Sigmoid colon (tissue), 6 donors: ENCODE measurements at regions not wholly inside any gene's neighbourhood (a gene's known extent, or its start where the extent isn't known, plus 50 kb on each side); places are given as distances from the start of the nearest gene placed in this dataset.

Experiments
- DNase-seq: peaks from one replicate; pipeline ENCODE4 v3.0.0-alpha.2; 2019
- H3K27ac ChIP-seq, 4 donors: fragments of 200-600 bp; sonication (generic); one replicate each; pipeline ENCODE4 v1.5.1; 2016 to 2019; ENCODE audit warnings: mild to moderate bottlenecking in 1 of 4
- H3K27me3 ChIP-seq, 3 donors: fragments of 200-600 bp; sonication (generic); one replicate each; pipeline ENCODE4 v1.5.1; 2019; ENCODE audit warnings: mild to moderate bottlenecking in 1 of 3
- H3K36me3 ChIP-seq, 4 donors: fragments of 200-600 bp; sonication (generic); one replicate each; pipeline ENCODE4 v1.5.1; 2016 to 2019
- H3K4me1 ChIP-seq, 4 donors: fragments of 200-600 bp; sonication (generic); one replicate each; pipeline ENCODE4 v1.5.1; 2017 to 2019
- H3K4me3 ChIP-seq, 4 donors: fragments of 200-600 bp; sonication (generic); one replicate each; pipeline ENCODE4 v1.5.1; 2017 to 2019; ENCODE audit warnings: mild to moderate bottlenecking in 2 of 4, moderate library complexity in 1 of 4
- H3K9me3 ChIP-seq, 4 donors: fragments of 200-600 bp in 3 of 4; sonication (generic) in 3 of 4; one replicate each; pipeline versions ENCODE4 v1.5.1 to v1.6.1; 2013 to 2019
- EP300 ChIP-seq, 4 donors: sonication (generic); formaldehyde crosslinking; IDR thresholded peaks; one replicate each; pipeline ENCODE4 v1.6.1; 2017; ENCODE audit warnings: antibody characterized with exemption in 4 of 4
- POLR2A ChIP-seq, 2 donors: fragments of 450-650 bp; IDR thresholded peaks; one replicate each; pipeline ENCODE4 v1.6.1; 2016; ENCODE audit warnings: antibody characterized with exemption in 2 of 2, mild to moderate bottlenecking in 2 of 2, moderate library complexity in 2 of 2
- POLR2AphosphoS5 ChIP-seq, 4 donors: sonication (generic); formaldehyde crosslinking; IDR thresholded peaks; one replicate each; pipeline ENCODE4 v1.6.1; 2017; ENCODE audit warnings: antibody characterized with exemption in 4 of 4
- whole genome bisulfite sequencing, 2 donors: extraction: QIAGEN DNeasy Blood & Tissue Kit; methylation state at CpG; one replicate each; pipeline ENCODE4 v1.1.7; 2013; 5-methylcytosine and 5-hydroxymethylcytosine counted together
- intact Hi-C: fragments of 100-400 bp; cut with DNase I; formaldehyde crosslinking; loops from one replicate; pipeline ENCODE4 v1.15.1; 2023
- TF ChIP-seq, protein P1 (sequence below), 4 experiments: fragments of 450-650 bp in 3 of 4; fragments of 200-600 bp in 1 of 4; IDR thresholded peaks; one replicate each; pipeline ENCODE4 v1.5.1; 2016 to 2019; ENCODE audit warnings: antibody characterized with exemption in 4 of 4, mild to moderate bottlenecking in 3 of 4, moderate library complexity in 2 of 4
- donor health status: healthy with polysubstance abuse.
- donor health status: healthy.

DNA sequence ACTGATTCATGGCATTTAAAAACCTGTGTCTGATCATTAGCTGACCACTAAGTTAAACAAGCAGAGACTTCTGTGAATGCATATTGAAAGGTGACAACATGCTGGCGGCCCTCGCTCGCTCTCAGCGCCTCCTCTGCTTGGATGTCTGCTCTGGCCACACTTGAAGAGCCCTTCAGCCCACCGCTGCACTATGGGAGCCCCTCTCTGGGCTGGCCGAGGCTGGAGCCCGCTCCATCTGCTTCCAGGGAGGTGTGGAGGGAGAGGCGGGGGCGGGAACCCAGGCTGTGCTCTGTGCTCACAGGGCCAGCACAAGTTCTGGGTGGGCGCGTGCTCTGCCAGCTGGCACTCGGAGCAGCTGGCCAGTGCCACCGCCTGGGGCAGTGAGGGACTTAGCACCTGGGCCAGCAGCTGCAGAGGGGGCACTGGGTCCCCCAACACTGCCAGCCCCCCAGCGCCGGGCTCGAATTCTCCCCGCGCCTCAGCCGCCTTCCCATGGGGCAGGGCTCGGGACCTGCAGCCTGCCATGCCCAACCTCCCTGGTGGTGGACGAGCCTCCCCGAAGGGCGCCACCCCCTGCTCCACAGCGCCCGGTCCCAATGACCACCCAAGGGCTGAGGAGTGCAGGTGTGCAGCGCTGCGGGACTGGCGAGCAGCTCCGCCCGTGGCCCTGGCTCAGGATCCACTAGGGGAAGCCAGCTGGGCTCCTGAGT, 252.4 kb downstream of the ZIC4 start:
- 93 to 94% methylated on average over 30 of the region's 30 CpGs for WGBS, 2 donors
- peaks cover 0 to 2% (median 0%) of the 10 kb centered on the region in 4 donors for H3K9me3 ChIP-seq
- no peak for DNase-seq
- H3K27ac ChIP-seq: no peak overlapping the region
- H3K4me1 ChIP-seq: no peaks in the 10 kb centered on the region
- TF ChIP-seq POLR2AphosphoS5 (IDR thresholded peaks at IDR 0.05) (no peak), POLR2A (IDR thresholded peaks at IDR 0.05) (no peak), EP300 (IDR thresholded peaks at IDR 0.05) (no peak)
- TF ChIP-seq, protein P1, sequence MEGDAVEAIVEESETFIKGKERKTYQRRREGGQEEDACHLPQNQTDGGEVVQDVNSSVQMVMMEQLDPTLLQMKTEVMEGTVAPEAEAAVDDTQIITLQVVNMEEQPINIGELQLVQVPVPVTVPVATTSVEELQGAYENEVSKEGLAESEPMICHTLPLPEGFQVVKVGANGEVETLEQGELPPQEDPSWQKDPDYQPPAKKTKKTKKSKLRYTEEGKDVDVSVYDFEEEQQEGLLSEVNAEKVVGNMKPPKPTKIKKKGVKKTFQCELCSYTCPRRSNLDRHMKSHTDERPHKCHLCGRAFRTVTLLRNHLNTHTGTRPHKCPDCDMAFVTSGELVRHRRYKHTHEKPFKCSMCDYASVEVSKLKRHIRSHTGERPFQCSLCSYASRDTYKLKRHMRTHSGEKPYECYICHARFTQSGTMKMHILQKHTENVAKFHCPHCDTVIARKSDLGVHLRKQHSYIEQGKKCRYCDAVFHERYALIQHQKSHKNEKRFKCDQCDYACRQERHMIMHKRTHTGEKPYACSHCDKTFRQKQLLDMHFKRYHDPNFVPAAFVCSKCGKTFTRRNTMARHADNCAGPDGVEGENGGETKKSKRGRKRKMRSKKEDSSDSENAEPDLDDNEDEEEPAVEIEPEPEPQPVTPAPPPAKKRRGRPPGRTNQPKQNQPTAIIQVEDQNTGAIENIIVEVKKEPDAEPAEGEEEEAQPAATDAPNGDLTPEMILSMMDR (IDR thresholded peaks at IDR 0.05): no peak
- intact Hi-C loops: no loop called here
- H3K27me3 ChIP-seq: no peaks in the 10 kb centered on the region
- H3K4me3 ChIP-seq: no peak overlapping the region
- H3K36me3 ChIP-seq: no peaks in the 10 kb centered on the region

DNA sequence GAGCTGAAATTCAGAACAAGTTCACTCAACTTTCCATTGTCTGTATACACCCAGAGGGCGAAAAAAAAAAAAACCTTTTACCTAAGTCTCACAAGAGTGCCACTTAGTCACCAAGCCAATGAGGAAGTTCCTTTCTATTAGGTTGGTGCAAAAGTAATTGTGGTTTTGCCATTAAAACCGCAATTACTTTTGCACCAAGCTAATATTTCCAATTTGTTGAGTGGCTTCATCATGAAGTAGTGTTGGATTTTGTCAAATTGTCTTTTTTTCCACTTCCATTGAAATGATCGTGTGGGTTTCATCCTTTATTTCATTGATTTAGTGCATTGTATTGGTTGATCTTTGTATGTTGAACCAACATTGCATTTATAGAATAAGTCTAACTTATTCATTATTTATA, 253.9 kb downstream of the ZIC4 start:
- TF ChIP-seq, protein P1 (IDR thresholded peaks at IDR 0.05): no peak
- TF ChIP-seq POLR2A (IDR thresholded peaks at IDR 0.05) (no peak), EP300 (IDR thresholded peaks at IDR 0.05) (no peak), POLR2AphosphoS5 (IDR thresholded peaks at IDR 0.05) (no peak)
- no peak overlapping the region for H3K27ac ChIP-seq
- WGBS, 2 donors: 72 to 80% methylated on average over 3 of the region's 3 CpGs
- no peak for DNase-seq
- H3K36me3 ChIP-seq: no peaks in the 10 kb centered on the region
- no peaks in the 10 kb centered on the region for H3K27me3 ChIP-seq
- H3K4me3 ChIP-seq: no peak overlapping the region
- H3K9me3 ChIP-seq: peaks cover 0 to 2% (median 0%) of the 10 kb centered on the region in 4 donors
- intact Hi-C loops: no loop called here
- H3K4me1 ChIP-seq: no peaks in the 10 kb centered on the region

DNA sequence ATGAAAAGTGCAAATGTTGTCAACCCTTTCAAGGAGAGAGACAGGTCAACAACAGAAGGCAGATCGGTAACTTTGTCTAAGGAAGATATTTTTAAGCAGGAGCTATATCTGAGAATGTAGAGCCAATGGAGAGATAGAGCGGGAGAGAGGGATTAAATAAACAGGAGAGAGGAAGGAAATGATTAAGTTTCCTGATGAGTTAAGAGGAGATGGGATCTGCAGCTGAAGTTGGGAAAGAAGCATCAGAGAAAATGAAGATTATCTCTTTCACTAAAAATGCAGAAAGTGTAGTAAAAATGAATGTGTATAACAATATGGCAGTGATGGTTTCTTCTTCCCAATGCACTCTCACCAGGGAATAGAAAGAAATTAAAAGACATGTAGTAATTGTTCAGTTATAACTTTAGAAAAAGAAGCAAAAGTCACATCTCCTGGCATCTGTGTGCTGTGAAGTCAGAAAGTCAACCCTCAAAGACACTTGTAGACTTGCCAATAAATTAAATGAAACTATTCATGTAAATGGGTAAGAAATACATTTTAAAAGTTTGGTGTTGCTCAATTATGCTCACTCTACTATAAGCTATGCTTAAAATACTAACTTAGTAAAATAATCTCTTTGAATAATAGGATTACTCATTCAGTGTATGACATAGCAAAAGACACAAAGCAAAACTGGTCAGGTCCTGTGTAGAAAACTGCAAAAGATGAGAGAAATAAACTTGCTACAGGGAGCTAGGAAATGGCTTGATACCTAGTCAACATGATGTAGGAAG, 264.6 kb downstream of the ZIC4 start:
- 81 to 87% methylated on average over 2 of the region's 2 CpGs for WGBS, 2 donors

DNA sequence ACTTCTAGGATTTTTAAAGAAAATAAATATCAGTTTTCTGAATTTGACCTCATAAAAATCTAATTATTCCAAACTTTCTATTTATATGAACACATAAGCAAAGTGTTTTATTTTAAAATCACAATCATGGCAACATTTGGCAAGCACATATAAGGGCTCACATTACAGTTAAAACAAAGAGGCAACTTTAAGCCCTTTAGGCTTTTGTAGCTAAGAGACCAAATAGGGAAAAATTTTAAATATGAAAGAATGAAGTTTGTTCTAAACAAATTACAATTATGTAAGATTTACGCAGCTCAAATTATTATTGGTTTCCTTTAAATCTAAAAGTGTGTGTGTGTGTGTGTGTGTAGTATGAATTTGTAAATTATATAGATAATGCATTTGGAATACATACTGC, 267.0 kb downstream of the ZIC4 start:
- Histone ChIP-seq H3K4me1 (no peaks in the 10 kb centered on the region), H3K27ac (no peak overlapping the region), H3K27me3 (no peaks in the 10 kb centered on the region), H3K36me3 (no peaks in the 10 kb centered on the region), H3K4me3 (no peak overlapping the region), H3K9me3 (no peaks in the 10 kb centered on the region)
- intact Hi-C loops: no loop called here
- TF ChIP-seq, protein P1 (IDR thresholded peaks at IDR 0.05): no peak
- TF ChIP-seq EP300 (IDR thresholded peaks at IDR 0.05): no peak
- TF ChIP-seq POLR2A (IDR thresholded peaks at IDR 0.05): no peak
- TF ChIP-seq POLR2AphosphoS5 (IDR thresholded peaks at IDR 0.05): no peak
- no peak for DNase-seq
- 78 to 88% methylated on average over 1 of the region's 1 CpG for WGBS, 2 donors

More for the DNA sequence above, 264.6 kb downstream of the ZIC4 start:
- no peaks in the 10 kb centered on the region for H3K36me3 ChIP-seq
- H3K9me3 ChIP-seq: no peaks in the 10 kb centered on the region
- H3K4me3 ChIP-seq: no peak overlapping the region
- no peak for DNase-seq
- H3K27ac ChIP-seq: no peak overlapping the region
- TF ChIP-seq EP300 (IDR thresholded peaks at IDR 0.05): no peak
- no peak for TF ChIP-seq POLR2A (IDR thresholded peaks at IDR 0.05)
- no peak for TF ChIP-seq POLR2AphosphoS5 (IDR thresholded peaks at IDR 0.05)
- TF ChIP-seq, protein P1 (IDR thresholded peaks at IDR 0.05): no peak
- intact Hi-C loops: no loop called here
- no peaks in the 10 kb centered on the region for H3K27me3 ChIP-seq
- no peaks in the 10 kb centered on the region for H3K4me1 ChIP-seq
